ENCODE measurements at regions not wholly inside any gene's neighbourhood (a gene's known extent, or its start where the extent isn't known, plus 50 kb on each side); places are given as distances from the start of the nearest gene placed in this dataset.
A peak's percentile ranks its signal among the peaks of the same experiment; 100 is the strongest.

DNA sequence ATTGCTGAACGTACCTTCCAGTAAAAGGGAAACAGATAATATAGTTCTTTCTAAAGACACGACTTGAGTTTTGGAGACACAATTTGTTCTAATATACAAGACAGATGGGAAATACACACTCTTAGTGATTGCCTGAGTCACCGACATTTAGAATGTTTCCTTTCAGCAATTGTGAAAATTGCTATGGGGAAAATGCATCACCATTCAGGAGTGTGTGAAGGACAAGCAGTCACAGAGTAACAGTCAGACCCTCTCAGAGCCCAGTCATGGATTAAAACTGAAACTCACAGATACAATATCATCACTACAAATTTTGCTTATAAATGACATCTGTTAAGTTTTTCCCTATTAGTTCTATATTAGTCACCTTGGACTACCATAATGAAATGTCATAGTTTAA, 286.1 kb downstream of the SPRY2 start:
- H3K4me3 ChIP-seq (ENCODE audit: control insufficient read depth in 2 of 3, extremely low read depth in 1 of 3, insufficient read depth in 2 of 3, low read depth in 1 of 3, low read length in 3 of 3) = no peak overlapping the region
- H3K36me3 ChIP-seq (ENCODE audit: control insufficient read depth in 2 of 2, extremely low read depth in 1 of 2, insufficient read depth in 2 of 2, low read length in 2 of 2) = no peaks in the 10 kb centered on the region
- no peaks in the 10 kb centered on the region for H3K27me3 ChIP-seq (ENCODE audit: control insufficient read depth, extremely low read depth, insufficient read depth, low read length)
- H3K4me1 ChIP-seq (ENCODE audit: control insufficient read depth, extremely low read depth, insufficient read depth, low read length) = no peaks in the 10 kb centered on the region
- no peaks in the 10 kb centered on the region for H3K79me2 ChIP-seq (ENCODE audit: control insufficient read depth, insufficient read depth, low read length)
- H4K20me1 ChIP-seq (ENCODE audit: control insufficient read depth, extremely low read depth, insufficient read depth, low read length) = no peaks in the 10 kb centered on the region
- FAIRE-seq (peak; percentile 13), DNase-seq (ENCODE audit: low read depth, low spot score) (no peak)
- no peak overlapping the region for H2AFZ ChIP-seq (ENCODE audit: control insufficient read depth, low read length)
- TF ChIP-seq, protein P1, sequence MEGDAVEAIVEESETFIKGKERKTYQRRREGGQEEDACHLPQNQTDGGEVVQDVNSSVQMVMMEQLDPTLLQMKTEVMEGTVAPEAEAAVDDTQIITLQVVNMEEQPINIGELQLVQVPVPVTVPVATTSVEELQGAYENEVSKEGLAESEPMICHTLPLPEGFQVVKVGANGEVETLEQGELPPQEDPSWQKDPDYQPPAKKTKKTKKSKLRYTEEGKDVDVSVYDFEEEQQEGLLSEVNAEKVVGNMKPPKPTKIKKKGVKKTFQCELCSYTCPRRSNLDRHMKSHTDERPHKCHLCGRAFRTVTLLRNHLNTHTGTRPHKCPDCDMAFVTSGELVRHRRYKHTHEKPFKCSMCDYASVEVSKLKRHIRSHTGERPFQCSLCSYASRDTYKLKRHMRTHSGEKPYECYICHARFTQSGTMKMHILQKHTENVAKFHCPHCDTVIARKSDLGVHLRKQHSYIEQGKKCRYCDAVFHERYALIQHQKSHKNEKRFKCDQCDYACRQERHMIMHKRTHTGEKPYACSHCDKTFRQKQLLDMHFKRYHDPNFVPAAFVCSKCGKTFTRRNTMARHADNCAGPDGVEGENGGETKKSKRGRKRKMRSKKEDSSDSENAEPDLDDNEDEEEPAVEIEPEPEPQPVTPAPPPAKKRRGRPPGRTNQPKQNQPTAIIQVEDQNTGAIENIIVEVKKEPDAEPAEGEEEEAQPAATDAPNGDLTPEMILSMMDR (optimal IDR thresholded peaks at IDR 0.05 in 1 of 3, IDR thresholded peaks at IDR 0.05 in 1 of 3, conservative IDR thresholded peaks at IDR 0.05 in 1 of 3; ENCODE audit: extremely low read depth in 1 of 3, insufficient read depth in 2 of 3, low read length in 3 of 3) = no peak
- TF ChIP-seq EZH2 (IDR thresholded peaks at IDR 0.05; ENCODE audit: low read length) = no peak
- H3K9me3 ChIP-seq (ENCODE audit: control insufficient read depth, low read depth, low read length) = no peaks in the 10 kb centered on the region
- H3K9me1 ChIP-seq (ENCODE audit: control insufficient read depth, extremely low read depth, insufficient read depth, low read length) = no peaks in the 10 kb centered on the region
- dilution Hi-C loops (cut with MboI; ENCODE audit: extremely low pct_ligation_motif_present, low sequenced_read_pairs) = no loop called here
- H3K9ac ChIP-seq (ENCODE audit: control insufficient read depth, extremely low read depth, insufficient read depth, low read length) = no peak overlapping the region
- no peak overlapping the region for H3K4me2 ChIP-seq (ENCODE audit: control insufficient read depth, extremely low read depth, insufficient read depth, low read depth, low read length)
- H3K27ac ChIP-seq (ENCODE audit: control insufficient read depth, insufficient read depth, low read length) = no peak overlapping the region

DNA sequence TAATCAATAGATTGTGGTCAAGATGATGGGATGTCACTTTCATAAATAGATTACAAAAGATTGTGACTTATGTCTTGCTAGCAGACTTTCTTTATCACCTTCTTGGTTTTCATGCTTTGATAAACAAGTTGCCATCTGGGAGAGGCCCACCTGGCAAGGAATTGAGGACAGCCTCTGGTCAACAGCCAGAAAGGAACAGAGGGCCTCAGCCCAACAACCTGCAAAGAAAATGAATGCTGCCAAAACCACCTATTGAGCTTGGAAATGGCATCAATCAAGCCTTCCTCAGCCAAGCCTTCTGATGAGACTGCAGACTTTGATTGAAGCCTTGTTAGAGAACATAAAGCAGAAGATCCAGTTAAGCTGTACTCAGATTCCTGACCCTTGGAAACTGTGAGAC, 288.6 kb downstream of the SPRY2 start:
- H3K36me3 ChIP-seq (ENCODE audit: control insufficient read depth in 2 of 2, extremely low read depth in 1 of 2, insufficient read depth in 2 of 2, low read length in 2 of 2) = no peaks in the 10 kb centered on the region
- H3K4me2 ChIP-seq (ENCODE audit: control insufficient read depth, extremely low read depth, insufficient read depth, low read depth, low read length) = no peak overlapping the region
- DNase-seq (ENCODE audit: low read depth, low spot score) (no peak), FAIRE-seq (no peak)
- no peaks in the 10 kb centered on the region for H3K9me3 ChIP-seq (ENCODE audit: control insufficient read depth, low read depth, low read length)
- dilution Hi-C loops (cut with MboI; ENCODE audit: extremely low pct_ligation_motif_present, low sequenced_read_pairs) = no loop called here
- peaks cover 5% of the 10 kb centered on the region for H3K4me1 ChIP-seq (ENCODE audit: control insufficient read depth, extremely low read depth, insufficient read depth, low read length)
- H4K20me1 ChIP-seq (ENCODE audit: control insufficient read depth, extremely low read depth, insufficient read depth, low read length) = no peaks in the 10 kb centered on the region
- no peak overlapping the region for H3K9ac ChIP-seq (ENCODE audit: control insufficient read depth, extremely low read depth, insufficient read depth, low read length)
- H3K9me1 ChIP-seq (ENCODE audit: control insufficient read depth, extremely low read depth, insufficient read depth, low read length) = no peaks in the 10 kb centered on the region
- H2AFZ ChIP-seq (ENCODE audit: control insufficient read depth, low read length) = no peak overlapping the region
- H3K4me3 ChIP-seq (ENCODE audit: control insufficient read depth in 2 of 3, extremely low read depth in 1 of 3, insufficient read depth in 2 of 3, low read depth in 1 of 3, low read length in 3 of 3) = no peak overlapping the region
- no peak overlapping the region for H3K27ac ChIP-seq (ENCODE audit: control insufficient read depth, insufficient read depth, low read length)
- no peak for TF ChIP-seq EZH2 (IDR thresholded peaks at IDR 0.05; ENCODE audit: low read length)
- TF ChIP-seq, protein P1 (optimal IDR thresholded peaks at IDR 0.05 in 1 of 3, IDR thresholded peaks at IDR 0.05 in 1 of 3, conservative IDR thresholded peaks at IDR 0.05 in 1 of 3; ENCODE audit: extremely low read depth in 1 of 3, insufficient read depth in 2 of 3, low read length in 3 of 3) = no peak
- no peaks in the 10 kb centered on the region for H3K79me2 ChIP-seq (ENCODE audit: control insufficient read depth, insufficient read depth, low read length)
- H3K27me3 ChIP-seq (ENCODE audit: control insufficient read depth, extremely low read depth, insufficient read depth, low read length) = no peaks in the 10 kb centered on the region

All from keratinocyte (primary cell).